Osteoblast (primary cell): ENCODE measurements at regions not wholly inside any gene's neighbourhood (a gene's known extent, or its start where the extent isn't known, plus 50 kb on each side); places are given as distances from the start of the nearest gene placed in this dataset.
A peak's percentile ranks its signal among the peaks of the same experiment; 100 is the strongest.

Experiments
- DNase-seq: peaks from one replicate; pipeline ENCODE4 v3.0.0; 2011; ENCODE audit warnings: low spot score, mixed read lengths; ENCODE audit not compliant: insufficient read length; ENCODE audit errors: missing footprints
- H2AFZ ChIP-seq: 2 replicates; pipeline ENCODE4 v1.6.0; 2011; ENCODE audit warnings: mild to moderate bottlenecking, low read length
- H3K27ac ChIP-seq: 2 replicates; pipeline ENCODE4 v1.5.1; 2011; ENCODE audit warnings: mild to moderate bottlenecking, low read depth, low read length, moderate library complexity
- H3K27me3 ChIP-seq: 2 replicates; pipeline ENCODE4 v1.6.0; 2012; ENCODE audit warnings: mild to moderate bottlenecking, control low read depth, inconsistent platforms, low read length, moderate library complexity; ENCODE audit not compliant: insufficient read depth
- H3K36me3 ChIP-seq: 2 replicates; pipeline ENCODE4 v1.5.1; 2011; ENCODE audit warnings: mild to moderate bottlenecking, low read length, control low read depth, moderate library complexity; ENCODE audit not compliant: insufficient read depth
- H3K4me1 ChIP-seq: 2 replicates; pipeline ENCODE4 v1.5.1; 2011; ENCODE audit warnings: mild to moderate bottlenecking, low read length, control low read depth, moderate library complexity; ENCODE audit not compliant: insufficient read depth
- H3K4me2 ChIP-seq: 2 replicates; pipeline ENCODE4 v1.6.0; 2011; ENCODE audit warnings: mild to moderate bottlenecking, low read length; ENCODE audit not compliant: insufficient read depth
- H3K4me3 ChIP-seq: fragments of 200-600 bp; sonication (generic); 3 replicates; pipeline ENCODE4 v1.5.1; 2012; ENCODE audit warnings: mild to moderate bottlenecking, low read length, inconsistent platforms; ENCODE audit not compliant: insufficient read depth
- H3K79me2 ChIP-seq: 2 replicates; pipeline ENCODE4 v1.6.0; 2012; ENCODE audit warnings: mild to moderate bottlenecking, low read length, control low read depth, inconsistent platforms; ENCODE audit not compliant: insufficient read depth
- H3K9me3 ChIP-seq: 2 replicates; pipeline ENCODE4 v1.5.1; 2011; ENCODE audit warnings: low read depth, low read length, control low read depth
- H4K20me1 ChIP-seq: 2 replicates; pipeline ENCODE4 v1.6.0; 2012; ENCODE audit warnings: mild to moderate bottlenecking, low read length, control low read depth; ENCODE audit not compliant: insufficient read depth
- TF ChIP-seq, protein P1 (sequence below): IDR thresholded peaks from 2 replicates; pipeline ENCODE4 v1.5.1; 2011; ENCODE audit warnings: mild to moderate bottlenecking, low read depth, low read length, moderate library complexity; ENCODE audit errors: extremely low read depth

DNA sequence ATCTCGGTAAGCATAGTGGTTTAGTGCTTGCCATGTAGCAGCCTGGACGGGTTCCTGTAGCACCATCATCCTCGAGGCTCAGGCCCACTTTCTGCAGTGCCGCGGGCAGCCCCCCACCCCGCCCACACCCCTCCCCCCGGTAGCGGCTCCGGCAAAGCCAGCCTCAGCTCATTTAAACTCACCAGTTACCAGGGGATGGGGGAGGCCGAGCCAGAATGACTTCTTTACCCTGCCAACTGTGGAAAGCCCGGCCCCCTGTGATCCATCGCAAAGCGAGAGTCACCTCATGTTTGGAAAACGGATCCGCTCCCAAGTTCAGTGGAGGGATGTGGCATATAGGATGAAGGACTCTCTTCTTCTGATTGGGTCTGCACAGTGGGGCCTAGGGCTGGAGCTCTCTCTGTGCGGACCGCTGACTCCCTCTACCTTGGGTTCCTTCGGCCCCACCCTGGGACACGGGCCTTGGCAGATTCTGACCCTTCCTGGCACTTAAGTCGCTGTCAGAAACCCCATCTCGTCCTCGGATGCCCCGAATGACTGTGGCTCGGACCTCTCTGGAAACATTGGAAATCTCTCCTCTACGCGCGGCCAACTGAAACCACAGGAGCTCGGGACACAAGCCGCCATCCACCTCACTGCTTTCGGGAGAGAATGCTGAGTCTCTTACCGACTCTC, 337.8 kb upstream of the DEFB115 start:
- Histone ChIP-seq H3K27me3 (no peaks in the 10 kb centered on the region), H3K79me2 (no peaks in the 10 kb centered on the region), H3K4me1 (no peaks in the 10 kb centered on the region), H3K36me3 (no peaks in the 10 kb centered on the region), H3K27ac (no peak overlapping the region), H3K4me2 (no peak overlapping the region), H4K20me1 (no peaks in the 10 kb centered on the region), H3K9me3 (no peaks in the 10 kb centered on the region), H2AFZ (no peak overlapping the region), H3K4me3 (no peak overlapping the region)
- DNase-seq, result no peak
- TF ChIP-seq, protein P1, sequence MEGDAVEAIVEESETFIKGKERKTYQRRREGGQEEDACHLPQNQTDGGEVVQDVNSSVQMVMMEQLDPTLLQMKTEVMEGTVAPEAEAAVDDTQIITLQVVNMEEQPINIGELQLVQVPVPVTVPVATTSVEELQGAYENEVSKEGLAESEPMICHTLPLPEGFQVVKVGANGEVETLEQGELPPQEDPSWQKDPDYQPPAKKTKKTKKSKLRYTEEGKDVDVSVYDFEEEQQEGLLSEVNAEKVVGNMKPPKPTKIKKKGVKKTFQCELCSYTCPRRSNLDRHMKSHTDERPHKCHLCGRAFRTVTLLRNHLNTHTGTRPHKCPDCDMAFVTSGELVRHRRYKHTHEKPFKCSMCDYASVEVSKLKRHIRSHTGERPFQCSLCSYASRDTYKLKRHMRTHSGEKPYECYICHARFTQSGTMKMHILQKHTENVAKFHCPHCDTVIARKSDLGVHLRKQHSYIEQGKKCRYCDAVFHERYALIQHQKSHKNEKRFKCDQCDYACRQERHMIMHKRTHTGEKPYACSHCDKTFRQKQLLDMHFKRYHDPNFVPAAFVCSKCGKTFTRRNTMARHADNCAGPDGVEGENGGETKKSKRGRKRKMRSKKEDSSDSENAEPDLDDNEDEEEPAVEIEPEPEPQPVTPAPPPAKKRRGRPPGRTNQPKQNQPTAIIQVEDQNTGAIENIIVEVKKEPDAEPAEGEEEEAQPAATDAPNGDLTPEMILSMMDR, result no peak

DNA sequence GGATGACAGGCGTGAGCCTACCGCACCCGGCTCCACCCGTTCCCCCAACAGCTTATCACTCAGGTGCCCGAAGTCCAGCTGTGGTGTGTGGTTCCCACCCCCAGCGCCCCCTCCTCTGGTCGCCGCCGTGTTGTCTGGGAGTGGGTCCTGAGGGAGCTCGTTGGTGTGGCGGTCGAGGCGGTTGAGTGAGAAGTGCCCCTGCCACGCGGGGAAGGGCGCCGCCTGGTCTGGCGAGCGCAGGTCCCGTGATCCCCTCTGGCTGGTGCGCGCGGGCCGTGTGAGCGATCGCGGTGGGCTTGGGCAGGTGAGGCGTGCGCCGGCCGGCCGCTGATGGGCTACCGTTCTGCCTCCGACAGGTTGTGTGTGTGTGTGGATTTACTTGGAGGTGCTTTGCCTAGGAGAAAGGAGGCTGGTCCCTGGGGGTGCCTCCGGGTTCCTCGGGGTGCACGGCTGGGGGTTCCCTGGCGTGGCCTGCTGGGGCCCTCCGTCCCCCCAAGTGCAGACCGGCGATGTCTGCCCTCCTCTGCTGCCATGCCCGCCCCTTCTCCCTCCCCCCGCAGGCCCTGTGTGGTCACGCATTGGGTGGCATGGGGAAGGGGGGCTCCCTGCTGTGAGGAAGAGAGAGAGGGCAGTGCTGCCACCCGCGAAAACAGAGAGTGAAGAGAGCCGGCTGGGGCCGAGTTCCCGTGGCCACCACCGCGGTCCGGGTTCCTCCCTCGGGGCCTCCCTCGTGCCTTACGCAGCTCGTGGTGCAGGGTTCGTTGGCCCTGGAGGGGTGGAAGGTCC, 336.0 kb upstream of the DEFB115 start:
- Histone ChIP-seq H3K27me3 (no peaks in the 10 kb centered on the region), H3K79me2 (no peaks in the 10 kb centered on the region), H3K4me2 (no peak overlapping the region), H3K36me3 (no peaks in the 10 kb centered on the region), H2AFZ (no peak overlapping the region), H3K27ac (no peak overlapping the region), H3K4me3 (no peak overlapping the region), H4K20me1 (no peaks in the 10 kb centered on the region), H3K9me3 (no peaks in the 10 kb centered on the region), H3K4me1 (no peaks in the 10 kb centered on the region)
- TF ChIP-seq, protein P1, result no peak
- peak; percentile 70 for DNase-seq

DNA sequence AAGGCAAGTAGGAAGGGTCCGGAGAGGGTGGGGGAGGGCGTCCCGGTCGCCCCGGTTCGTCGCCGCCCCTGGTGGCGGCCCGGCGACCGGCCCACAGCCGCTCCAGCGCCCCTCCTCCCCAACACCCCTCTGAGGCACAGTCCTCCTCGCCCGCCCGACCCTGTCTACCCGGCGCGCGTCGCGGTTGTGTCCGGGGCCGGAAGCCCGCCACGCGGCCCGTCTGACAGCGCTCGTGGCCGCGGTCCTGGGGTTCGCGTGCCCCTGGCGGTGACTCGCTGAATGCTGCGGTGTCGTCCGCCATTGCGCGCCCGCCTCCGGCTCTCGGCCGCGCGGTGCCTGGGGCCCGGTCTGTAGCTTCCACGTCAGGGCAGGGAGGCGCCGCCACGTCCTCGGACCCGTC, 335.3 kb upstream of the DEFB115 start:
- DNase-seq, result peak; percentile 43
- Histone ChIP-seq H3K36me3 (no peaks in the 10 kb centered on the region), H2AFZ (no peak overlapping the region), H4K20me1 (no peaks in the 10 kb centered on the region), H3K9me3 (no peaks in the 10 kb centered on the region), H3K27me3 (no peaks in the 10 kb centered on the region), H3K79me2 (no peaks in the 10 kb centered on the region), H3K27ac (no peak overlapping the region), H3K4me3 (no peak overlapping the region), H3K4me1 (no peaks in the 10 kb centered on the region), H3K4me2 (no peak overlapping the region)
- TF ChIP-seq, protein P1, result no peak

DNA sequence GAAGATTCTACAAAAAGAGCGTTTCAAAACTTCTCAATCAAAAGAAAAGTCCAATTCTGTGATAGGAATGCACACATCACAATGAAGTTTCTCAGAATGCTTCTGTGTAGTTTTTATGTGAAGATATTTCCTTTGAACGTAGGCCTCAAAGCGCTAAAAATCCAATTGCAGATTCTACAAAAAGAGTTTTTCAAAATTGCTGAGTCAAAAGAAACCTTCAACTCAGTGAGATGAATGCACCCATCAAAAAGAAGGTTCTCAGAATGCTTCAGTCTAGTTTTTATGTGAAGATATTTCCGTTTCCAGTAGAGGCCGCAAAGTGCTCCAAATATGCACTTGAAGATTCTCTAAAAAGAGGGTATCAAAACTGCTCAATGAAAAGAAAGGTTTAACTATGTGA, 319.7 kb upstream of the DEFB115 start:
- no peaks in the 10 kb centered on the region for H3K4me1 ChIP-seq
- DNase-seq, result no peak
- TF ChIP-seq, protein P1, result no peak

More for the DNA sequence above, 319.7 kb upstream of the DEFB115 start:
- Histone ChIP-seq H3K4me2 (no peak overlapping the region), H3K27ac (no peak overlapping the region), H2AFZ (no peak overlapping the region), H3K36me3 (no peaks in the 10 kb centered on the region), H3K27me3 (no peaks in the 10 kb centered on the region), H3K4me3 (no peak overlapping the region), H4K20me1 (no peaks in the 10 kb centered on the region), H3K79me2 (no peaks in the 10 kb centered on the region), H3K9me3 (no peaks in the 10 kb centered on the region)
